H1 (cell line): ENCODE measurements at regions not wholly inside any gene's neighbourhood (a gene's known extent, or its start where the extent isn't known, plus 50 kb on each side); places are given as distances from the start of the nearest gene placed in this dataset.

Source experiments
- CTCF ChIA-PET: fragments of 300-600 bp; sonication (Branson Sonifier 250); formaldehyde crosslinking; loops from one replicate; lab custom pipeline; 2021; ENCODE audit not compliant: partially characterized antibody; lab: Charles Lee
- POLR2A ChIA-PET: fragments of 300-600 bp; sonication (Branson Sonifier 250); formaldehyde crosslinking; loops from one replicate; lab custom pipeline; 2021; ENCODE audit warnings: inconsistent platforms; ENCODE audit not compliant: partially characterized antibody; lab: Charles Lee
- DNase-seq, 2 experiments: peaks; one replicate each; pipeline versions ENCODE4 v3.0.0 to v3.0.0-alpha.2; 2010 to 2022; ENCODE audit warnings: low spot score in 2 of 2, low read depth in 1 of 2, mixed read lengths in 1 of 2
- FAIRE-seq: peaks from 2 replicates; lab custom pipeline; 2011; peaks lifted over from hg19 to GRCh38; lab: Jason Lieb, UNC
- H2AFZ ChIP-seq: 2 replicates; pipeline ENCODE4 v1.8.1; 2012; ENCODE audit warnings: low read length, inconsistent platforms
- H2AK5ac ChIP-seq: 2 replicates; pipeline ENCODE4 v1.6.1; 2013; ENCODE audit warnings: low read depth, low read length
- H2BK120ac ChIP-seq: replicated peaks from 2 replicates; pipeline ENCODE3; 2013; ENCODE audit warnings: low read depth, low read length, inconsistent platforms
- H2BK12ac ChIP-seq: 2 replicates; pipeline ENCODE4 v1.6.1; 2013; ENCODE audit warnings: low read depth, low read length
- H2BK15ac ChIP-seq: 2 replicates; pipeline ENCODE4 v1.6.1; 2013; ENCODE audit warnings: low read length
- H2BK20ac ChIP-seq: 2 replicates; pipeline ENCODE4 v1.6.1; 2013; ENCODE audit warnings: low read length
- H2BK5ac ChIP-seq: 2 replicates; pipeline ENCODE4 v1.6.1; 2013; ENCODE audit warnings: low read depth, low read length
- H3K14ac ChIP-seq: 2 replicates; pipeline ENCODE4 v1.6.1; 2013; ENCODE audit warnings: inconsistent platforms; ENCODE audit not compliant: insufficient read length
- H3K18ac ChIP-seq: 2 replicates; pipeline ENCODE4 v1.6.1; 2013; ENCODE audit warnings: low read length; ENCODE audit errors: extremely low read depth
- H3K23ac ChIP-seq: 2 replicates; pipeline ENCODE4 v1.6.1; 2013; ENCODE audit warnings: inconsistent platforms; ENCODE audit not compliant: insufficient read length
- H3K23me2 ChIP-seq: 2 replicates; pipeline ENCODE4 v1.6.1; 2013; ENCODE audit warnings: low read depth, low read length
- H3K27ac ChIP-seq: 2 replicates; pipeline ENCODE4 v1.6.1; 2011; ENCODE audit warnings: low read depth, low read length, inconsistent platforms
- H3K27me3 ChIP-seq, 4 experiments: replicated peaks in 1 of 4; 1 replicate in 1 of 4; 2 replicates in 3 of 4; pipeline versions ENCODE4 v1.6.1 to v1.8.1; 2011 to 2013; ENCODE audit warnings: low read length in 3 of 4, mild to moderate bottlenecking in 3 of 4, inconsistent platforms in 2 of 4, mixed read lengths in 2 of 4, moderate library complexity in 1 of 4; ENCODE audit not compliant: control insufficient read depth in 3 of 4, insufficient read depth in 3 of 4; ENCODE audit errors: extremely low read depth in 1 of 4
- H3K36me3 ChIP-seq, 4 experiments: 2 replicates each; pipeline versions ENCODE4 v1.6.1 to v1.8.1; 2011 to 2013; ENCODE audit warnings: mild to moderate bottlenecking in 4 of 4, low read length in 3 of 4, moderate library complexity in 2 of 4, control low read depth in 1 of 4, inconsistent platforms in 1 of 4; ENCODE audit not compliant: insufficient read depth in 4 of 4, control insufficient read depth in 2 of 4
- H3K4ac ChIP-seq: replicated peaks from 2 replicates; pipeline ENCODE3; 2013; ENCODE audit warnings: low read length, low read depth, mixed read lengths, inconsistent platforms; ENCODE audit not compliant: insufficient read length
- H3K4me1 ChIP-seq, 4 experiments: replicated peaks in 1 of 4; 1 replicate in 1 of 4; 2 replicates in 3 of 4; pipeline versions ENCODE4 v1.6.1 to v1.8.1; 2011 to 2013; ENCODE audit warnings: low read length in 3 of 4, inconsistent platforms in 2 of 4, mixed read lengths in 1 of 4; ENCODE audit not compliant: insufficient read depth in 4 of 4, control insufficient read depth in 3 of 4
- H3K4me2 ChIP-seq, 2 experiments: 2 replicates each; pipeline versions ENCODE4 v1.6.1 to v1.8.1; 2011 to 2013; ENCODE audit warnings: low read depth in 2 of 2, low read length in 2 of 2, control low read depth in 1 of 2, inconsistent platforms in 1 of 2, mild to moderate bottlenecking in 1 of 2; ENCODE audit not compliant: insufficient read depth in 1 of 2
- H3K4me3 ChIP-seq, 4 experiments: fragments of 200-600, 300-600 bp in 1 of 4; sonication (generic), shearing (Covaris generic), sonication (Bioruptor Twin) in 1 of 4; 2 replicates each; pipeline versions ENCODE4 v1.5.1 to v1.8.1; 2011 to 2016; ENCODE audit warnings: low read length in 4 of 4, low read depth in 3 of 4, control low read depth in 2 of 4, inconsistent platforms in 2 of 4, mild to moderate bottlenecking in 2 of 4, mixed read lengths in 1 of 4, moderate library complexity in 1 of 4; ENCODE audit not compliant: insufficient read depth in 2 of 4; ENCODE audit errors: extremely low read depth in 1 of 4
- H3K56ac ChIP-seq: replicated peaks from 2 replicates; pipeline ENCODE3; 2013; ENCODE audit warnings: low read depth, mild to moderate bottlenecking, mixed read lengths, low read length, inconsistent platforms; ENCODE audit not compliant: insufficient read length
- H3K79me1 ChIP-seq: 2 replicates; pipeline ENCODE4 v1.6.1; 2013; ENCODE audit warnings: low read depth, low read length, control low read depth
- H3K79me2 ChIP-seq, 2 experiments: 2 replicates each; pipeline versions ENCODE4 v1.6.1 to v1.8.1; 2012 to 2013; ENCODE audit warnings: low read length in 2 of 2, mild to moderate bottlenecking in 2 of 2, inconsistent platforms in 1 of 2; ENCODE audit not compliant: insufficient read depth in 2 of 2, control insufficient read depth in 1 of 2
- H3K9ac ChIP-seq, 4 experiments: replicated peaks in 1 of 4; 1 replicate in 1 of 4; 2 replicates in 3 of 4; pipeline versions ENCODE4 v1.6.1 to v1.8.1; 2011 to 2013; ENCODE audit warnings: low read depth in 3 of 4, low read length in 3 of 4, control low read depth in 2 of 4, mild to moderate bottlenecking in 2 of 4, moderate library complexity in 2 of 4, inconsistent platforms in 1 of 4; ENCODE audit errors: extremely low read depth in 1 of 4
- H3K9me3 ChIP-seq, 2 experiments: 2 replicates each; pipeline versions ENCODE4 v1.6.1 to v1.8.1; 2012 to 2013; ENCODE audit warnings: mild to moderate bottlenecking in 2 of 2, moderate library complexity in 2 of 2, control low read depth in 1 of 2, inconsistent platforms in 1 of 2, low read depth in 1 of 2, low read length in 1 of 2, mixed read lengths in 1 of 2; ENCODE audit not compliant: insufficient read depth in 2 of 2
- H4K20me1 ChIP-seq, 2 experiments: replicated peaks in 1 of 2; 2 replicates each; pipeline versions ENCODE3 to v1.8.1; 2011 to 2013; ENCODE audit warnings: inconsistent platforms in 2 of 2, low read length in 2 of 2, mild to moderate bottlenecking in 1 of 2; ENCODE audit not compliant: insufficient read depth in 2 of 2, control insufficient read depth in 1 of 2
- H4K5ac ChIP-seq: 2 replicates; pipeline ENCODE4 v1.6.1; 2013; ENCODE audit warnings: low read length, low read depth, mixed read lengths, inconsistent platforms; ENCODE audit not compliant: insufficient read length
- H4K8ac ChIP-seq: 2 replicates; pipeline ENCODE4 v1.8.0; 2013; ENCODE audit warnings: mild to moderate bottlenecking, moderate library complexity, low read length, inconsistent platforms; ENCODE audit not compliant: insufficient read depth; ENCODE audit errors: extremely low read depth
- H4K91ac ChIP-seq: replicated peaks from 2 replicates; pipeline ENCODE3; 2013; ENCODE audit warnings: low read length, mixed read lengths, inconsistent platforms; ENCODE audit not compliant: insufficient read length
- ATF2 ChIP-seq: IDR thresholded peaks from 2 replicates; pipeline ENCODE4 v1.6.1; 2012; ENCODE audit warnings: low read length, inconsistent platforms
- CHD1 ChIP-seq: IDR thresholded peaks from 2 replicates; pipeline ENCODE4 v1.6.1; 2012; ENCODE audit warnings: low read depth, low read length, improper control_type of control experiment
- CTCF ChIP-seq, 3 experiments: IDR thresholded peaks; 1 replicate in 2 of 3; 2 replicates in 1 of 3; pipeline versions ENCODE4 v1.5.1 to v1.6.1; 2011; ENCODE audit warnings: low read length in 3 of 3, mild to moderate bottlenecking in 3 of 3, inconsistent platforms in 2 of 3, low read depth in 1 of 3, moderate library complexity in 1 of 3; ENCODE audit not compliant: insufficient read depth in 1 of 3; ENCODE audit errors: control extremely low read depth in 1 of 3
- GABPA ChIP-seq: IDR thresholded peaks from 2 replicates; pipeline ENCODE4 v1.6.1; 2011; ENCODE audit warnings: mild to moderate bottlenecking, low read length, moderate library complexity, borderline replicate concordance; ENCODE audit not compliant: insufficient read depth
- GTF2F1 ChIP-seq: IDR thresholded peaks from 2 replicates; pipeline ENCODE4 v1.6.1; 2012; ENCODE audit warnings: low read depth, low read length, improper control_type of control experiment, borderline replicate concordance
- JUN ChIP-seq: IDR thresholded peaks from 2 replicates; pipeline ENCODE4 v1.6.1; 2011; ENCODE audit warnings: low read depth, mild to moderate bottlenecking, improper control_type of control experiment, low read length
- NRF1 ChIP-seq: IDR thresholded peaks from 2 replicates; pipeline ENCODE4 v1.6.1; 2011; ENCODE audit warnings: mild to moderate bottlenecking, low read depth, low read length, improper control_type of control experiment
- SIRT6 ChIP-seq: IDR thresholded peaks from one replicate; pipeline ENCODE4 v1.7.1; 2012; ENCODE audit warnings: low read length, inconsistent platforms
- TBP ChIP-seq: IDR thresholded peaks from 2 replicates; pipeline ENCODE4 v1.6.1; 2011; ENCODE audit warnings: low read depth, low read length, improper control_type of control experiment
- TEAD4 ChIP-seq: IDR thresholded peaks from 2 replicates; pipeline ENCODE4 v1.6.1; 2012; ENCODE audit warnings: low read depth, low read length, inconsistent platforms, mixed read lengths
- WGBS, 2 experiments: shearing (Covaris generic) in 1 of 2; methylation state at CpG; one replicate each; pipeline versions ENCODE4 v1.1.6 to v1.1.7; 2013 to 2015; ENCODE audit warnings: low lambda C conversion rate in 2 of 2, mixed read lengths in 2 of 2, inconsistent platforms in 1 of 2, low coverage in 1 of 2, missing lambda C conversion rate in 1 of 2; ENCODE audit not compliant: insufficient replicate concordance in 2 of 2, insufficient coverage in 1 of 2, insufficient read length in 1 of 2; ENCODE audit errors: extremely low coverage in 1 of 2, missing lambda C conversion rate in 1 of 2; 5-methylcytosine and 5-hydroxymethylcytosine counted together

- Histone ChIP-seq H3K36me3 (no peaks in the 10 kb centered on the region), H4K5ac (no peak overlapping the region), H3K4me2 (no peak overlapping the region), H3K27me3 (no peaks in the 10 kb centered on the region), H2BK120ac (no peak overlapping the region), H2AFZ (no peak overlapping the region), H2BK12ac (no peak overlapping the region), H3K18ac (no peak overlapping the region), H3K4ac (no peak overlapping the region), H4K20me1 (no peaks in the 10 kb centered on the region), H3K23me2 (no peaks in the 10 kb centered on the region), H3K9me3 (no peaks in the 10 kb centered on the region), H2AK5ac (no peak overlapping the region), H3K14ac (no peak overlapping the region), H3K79me1 (no peaks in the 10 kb centered on the region), H3K9ac (no peak overlapping the region), H3K56ac (no peak overlapping the region), H4K8ac (no peak overlapping the region)
- POLR2A ChIA-PET, result no interaction called here
- WGBS, 2 experiments, result 90% methylated on average over 6 of the region's 6 CpGs; no CpG with 5 or more reads in 1 of the 2 experiments
- CTCF ChIA-PET, result no interaction called here
- FAIRE-seq, result no peak
- DNase-seq, result no peak
- TF ChIP-seq TBP (no peak), CTCF (IDR thresholded peaks at IDR 0.05; ENCODE audit: control extremely low read depth in 1 of 3, insufficient read depth in 1 of 3, low read depth in 1 of 3, low read length in 3 of 3) (no peak), NRF1 (no peak), JUN (no peak), ATF2 (no peak), TEAD4 (no peak), GABPA (no peak), SIRT6 (no peak), GTF2F1 (no peak), CHD1 (no peak)
- TF ChIP-seq, all 59 proteins: peak for 0
- H4K91ac ChIP-seq, result no peak overlapping the region
- H2BK5ac ChIP-seq, result no peak overlapping the region
- H3K27ac ChIP-seq, result no peak overlapping the region
- H3K4me3 ChIP-seq, result no peak overlapping the region
- no peak overlapping the region for H2BK20ac ChIP-seq
- H2BK15ac ChIP-seq, result no peak overlapping the region
- no peaks in the 10 kb centered on the region for H3K4me1 ChIP-seq
- no peaks in the 10 kb centered on the region for H3K79me2 ChIP-seq
- H3K23ac ChIP-seq, result no peak overlapping the region
Observed at GRCh38 chr6:164665328-164665727, 644.1 kb downstream of the C6orf118 start.
